ENCODE measurements at regions not wholly inside any gene's neighbourhood (a gene's known extent, or its start where the extent isn't known, plus 50 kb on each side); places are given as distances from the start of the nearest gene placed in this dataset.

GRCh38 chr2:117074756-117075155 is 739.7 kb upstream of the DDX18 start:
- Histone ChIP-seq H3K9me3 (ENCODE audit: control insufficient read depth in 1 of 2, insufficient read depth in 1 of 2, low read depth in 1 of 2, low read length in 2 of 2) (peaks cover 7 to 17% of the 10 kb centered on the region in 2 experiments; a peak in 3 of 4 replicates), H3K27me3 (ENCODE audit: insufficient read depth, low read length) (no peaks in the 10 kb centered on the region), H2AFZ (ENCODE audit: low read depth, low read length, poor library complexity, severe bottlenecking) (no peak overlapping the region), H3K79me2 (ENCODE audit: insufficient read depth, low read length) (no peaks in the 10 kb centered on the region), H3K4me2 (ENCODE audit: low read length) (no peak overlapping the region), H3K36me3 (ENCODE audit: control insufficient read depth in 1 of 2, insufficient read depth in 2 of 2, low read length in 2 of 2) (no peaks in the 10 kb centered on the region), H3K9ac (ENCODE audit: low read length) (no peak overlapping the region), H3K9me2 (ENCODE audit: insufficient read depth) (no peaks in the 10 kb centered on the region), H4K20me1 (ENCODE audit: insufficient read depth) (no peaks in the 10 kb centered on the region), H3K4me1 (ENCODE audit: control insufficient read depth in 1 of 2, insufficient read depth in 2 of 2, low read length in 2 of 2) (no peaks in the 10 kb centered on the region), H3K4me3 (replicated peaks in 1 of 2; ENCODE audit: low read depth in 1 of 2, low read length in 2 of 2) (no peak overlapping the region), H3K27ac (ENCODE audit: low read depth, low read length) (no peak overlapping the region)
- ATAC-seq (no peak), DNase-seq (ENCODE audit: low read depth, low spot score) (no peak)
- intact Hi-C loops (cut with micrococcal nuclease) = no loop called here
- ChIA-PET CTCF (no interaction called here), POLR2A (no interaction called here), RAD21 (ENCODE audit: low non-redundant PET in 1 of 2, low total read pairs in 2 of 2, uncharacterized antibody in 2 of 2, unreplicated experiment in 2 of 2) (no interaction called here)
- TF ChIP-seq SIN3A (IDR thresholded peaks at IDR 0.05; ENCODE audit: low read depth) (no peak), EZH2 (IDR thresholded peaks at IDR 0.05) (no peak), CBX3 (IDR thresholded peaks at IDR 0.05; ENCODE audit: low read depth) (no peak), JUND (IDR thresholded peaks at IDR 0.05) (no peak), CTCF (IDR thresholded peaks at IDR 0.05 in 2 of 3, conservative IDR thresholded peaks at IDR 0.05 in 1 of 3; ENCODE audit: borderline replicate concordance in 1 of 3, insufficient read depth in 1 of 3, low read depth in 2 of 3, low read length in 2 of 3) (no peak), ZFX (IDR thresholded peaks at IDR 0.05) (no peak), MAX (IDR thresholded peaks at IDR 0.05) (no peak), REST (IDR thresholded peaks at IDR 0.05; ENCODE audit: low read depth) (no peak), ATF3 (IDR thresholded peaks at IDR 0.05) (no peak), EZH2phosphoT487 (IDR thresholded peaks at IDR 0.05; ENCODE audit: borderline replicate concordance) (no peak), YY1 (IDR thresholded peaks at IDR 0.05; ENCODE audit: extremely low read depth, insufficient replicate concordance, low read depth, low read length) (no peak), FOSL1 (IDR thresholded peaks at IDR 0.05; ENCODE audit: low read depth) (no peak), ZBTB33 (IDR thresholded peaks at IDR 0.05; ENCODE audit: extremely low read depth, insufficient replicate concordance, low read length) (no peak), ELF1 (IDR thresholded peaks at IDR 0.05; ENCODE audit: borderline replicate concordance, low read depth) (no peak), POLR2A (IDR thresholded peaks at IDR 0.05; ENCODE audit: borderline replicate concordance, extremely low read depth, insufficient read depth, insufficient read length) (no peak), SRF (IDR thresholded peaks at IDR 0.05; ENCODE audit: low read depth) (no peak), EGR1 (IDR thresholded peaks at IDR 0.05; ENCODE audit: low read depth) (no peak), TCF7L2 (IDR thresholded peaks at IDR 0.05; ENCODE audit: borderline replicate concordance, extremely low read depth, insufficient read depth, insufficient read length) (no peak), POLR2AphosphoS5 (IDR thresholded peaks at IDR 0.05; ENCODE audit: low read depth, low read length) (no peak), CEBPB (IDR thresholded peaks at IDR 0.05; ENCODE audit: low read depth) (no peak)
- BruUV-seq (replicated peaks) = no TSS peak
